HG03520 (cell line): ENCODE measurements at regions not wholly inside any gene's neighbourhood (a gene's known extent, or its start where the extent isn't known, plus 50 kb on each side); places are given as distances from the start of the nearest gene placed in this dataset.
"Not testable (repeated sequence)": the region's sequence is repeated elsewhere in the genome, so short reads cannot be mapped to it uniquely, and the experiment has no call there.

Experiments
- ATAC-seq: cut with Tn5 transposase; IDR thresholded peaks from one replicate; pipeline ENCODE4 v1.9.1; 2021; ENCODE audit warnings: mild to moderate bottlenecking, moderate library complexity; ENCODE audit not compliant: unreplicated experiment

- ATAC-seq, result no peak
Measured at GRCh38 chr4:82248903-82249632, 124.7 kb downstream of the HNRNPD start.

GRCh38 chr4:82247629-82248028 is 126.2 kb downstream of the HNRNPD start:
- ATAC-seq, result no peak

- no peak for ATAC-seq
Measured at GRCh38 chr4:82247171-82247570, 126.6 kb downstream of the HNRNPD start.

GRCh38 chr4:82241534-82241933 is 132.3 kb downstream of the HNRNPD start:
- ATAC-seq, result no peak

GRCh38 chr4:82240410-82240809 is 133.4 kb downstream of the HNRNPD start:
- no peak for ATAC-seq

GRCh38 chr4:82237142-82237541 is 136.6 kb downstream of the HNRNPD start:
- not testable (repeated sequence) for ATAC-seq

- no peak for ATAC-seq
Measured at GRCh38 chr4:82235346-82235745, 138.4 kb downstream of the HNRNPD start.

GRCh38 chr4:82232891-82233290 is 140.9 kb downstream of the HNRNPD start:
- no peak for ATAC-seq

- ATAC-seq, result no peak
Measured at GRCh38 chr4:82231806-82232205, 142.0 kb downstream of the HNRNPD start.

- ATAC-seq, result no peak
Measured at GRCh38 chr4:82230306-82230705, 143.5 kb downstream of the HNRNPD start.

- ATAC-seq, result no peak
Measured at GRCh38 chr4:82225030-82225429, 148.8 kb downstream of the HNRNPD start.

GRCh38 chr4:82223715-82224114 is 150.1 kb downstream of the HNRNPD start:
- ATAC-seq, result peak; percentile 53

- ATAC-seq, result no peak
Measured at GRCh38 chr4:82219346-82219745, 154.4 kb downstream of the HNRNPD start.

GRCh38 chr4:82217986-82218715 is 155.6 kb downstream of the HNRNPD start:
- ATAC-seq, result no peak

GRCh38 chr4:82216219-82216618 is 157.6 kb downstream of the HNRNPD start:
- no peak for ATAC-seq

GRCh38 chr4:82215800-82216199 is 158.0 kb downstream of the HNRNPD start:
- no peak for ATAC-seq

- ATAC-seq, result no peak
Measured at GRCh38 chr4:82215039-82215438, 158.8 kb downstream of the HNRNPD start.

GRCh38 chr4:82213485-82214417 is 160.0 kb downstream of the HNRNPD start:
- no peak for ATAC-seq

- peak; percentile 67 for ATAC-seq
Measured at GRCh38 chr4:82201805-82202641, 171.8 kb downstream of the HNRNPD start.

- ATAC-seq, result no peak
Measured at GRCh38 chr4:82201303-82201702, 172.5 kb downstream of the HNRNPD start.
